GM21423 (cell line): ENCODE measurements at regions not wholly inside any gene's neighbourhood (a gene's known extent, or its start where the extent isn't known, plus 50 kb on each side); places are given as distances from the start of the nearest gene placed in this dataset.
"Not testable (repeated sequence)": the region's sequence is repeated elsewhere in the genome, so short reads cannot be mapped to it uniquely, and the experiment has no call there.

ENCODE experiments used
- ATAC-seq: cut with Tn5 transposase; IDR thresholded peaks from one replicate; pipeline ENCODE4 v1.9.1; 2021; ENCODE audit warnings: mild to moderate bottlenecking, moderate library complexity; ENCODE audit not compliant: unreplicated experiment

GRCh38 chr2:67567886-67568285 lies 170.8 kb downstream of the ETAA1 start:
- no peak for ATAC-seq

- ATAC-seq, result no peak
Measured at GRCh38 chr2:67570611-67571010, 173.5 kb downstream of the ETAA1 start.

DNA sequence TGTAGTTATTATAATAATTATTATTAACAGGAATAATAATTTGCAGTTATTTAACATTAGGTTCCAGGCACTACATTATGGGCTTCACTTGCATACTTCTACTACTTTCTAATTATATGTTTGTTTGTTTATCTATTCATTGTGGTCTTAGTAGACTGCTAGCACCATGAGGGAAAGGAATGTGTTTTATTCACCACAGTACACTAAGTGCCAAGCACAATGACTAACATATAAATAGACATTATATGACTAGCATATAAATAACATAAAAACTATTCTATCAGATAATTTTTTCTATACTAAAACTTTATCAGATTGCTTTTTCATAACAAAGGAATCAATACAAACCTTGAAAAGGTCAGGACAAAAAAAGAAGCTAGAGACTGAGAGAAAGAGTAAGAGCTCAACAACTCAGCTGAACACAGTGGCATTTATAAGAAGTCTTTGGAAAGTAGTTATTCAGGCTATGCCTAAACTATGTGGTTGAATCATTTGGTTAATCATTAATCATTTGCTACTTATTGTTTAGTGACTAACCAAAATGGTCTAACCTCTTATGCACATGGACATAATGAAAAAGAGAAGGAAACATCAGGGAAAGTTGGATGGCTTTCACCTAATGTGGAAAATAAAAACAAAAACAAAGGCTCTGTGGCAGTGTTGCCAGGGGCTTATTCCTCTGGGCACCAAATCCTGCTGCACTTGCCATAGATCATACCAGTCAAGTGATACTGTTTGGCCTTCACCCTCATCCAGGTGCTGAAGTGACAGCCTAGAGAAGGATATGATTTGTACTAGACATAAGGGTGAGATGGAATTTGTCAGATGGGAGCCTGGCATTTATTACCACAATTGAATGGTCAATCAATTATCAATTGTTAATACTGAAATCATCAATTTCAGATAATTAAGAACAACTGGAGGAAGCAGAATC lies 174.9 kb downstream of the ETAA1 start:
- no peak for ATAC-seq

DNA sequence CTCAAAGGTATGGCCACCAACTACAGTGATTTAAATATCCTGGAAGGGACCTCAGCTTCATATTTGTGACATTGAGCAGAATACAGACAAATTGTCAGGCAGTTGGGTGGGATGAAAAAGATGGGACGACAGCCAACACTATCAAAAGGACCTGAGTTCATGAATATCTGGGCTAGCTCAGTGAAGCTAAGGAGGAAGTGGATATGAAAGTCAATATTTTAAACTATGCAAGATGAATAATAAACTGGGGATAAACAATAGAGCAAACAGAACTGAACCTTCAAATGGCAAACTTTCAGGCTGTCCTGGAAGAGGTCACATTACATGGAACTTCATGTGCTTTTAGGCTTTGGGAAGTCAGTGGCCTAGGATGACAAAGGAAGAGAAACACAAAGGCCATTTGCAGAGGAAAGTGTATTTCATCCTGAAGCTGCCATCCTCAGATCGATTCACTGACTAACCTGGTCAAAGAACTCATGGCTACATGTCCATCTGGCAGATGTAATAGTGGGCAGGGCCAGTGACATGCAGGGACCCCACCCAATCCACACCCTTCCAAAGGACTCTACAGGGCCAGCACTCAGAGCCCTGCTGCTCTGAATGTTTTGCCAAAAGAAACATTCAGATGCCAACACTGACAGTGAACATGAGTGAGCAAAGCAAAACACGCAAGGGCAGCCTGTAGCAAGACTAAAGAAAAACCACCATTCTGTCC lies 175.7 kb downstream of the ETAA1 start:
- no peak for ATAC-seq

DNA sequence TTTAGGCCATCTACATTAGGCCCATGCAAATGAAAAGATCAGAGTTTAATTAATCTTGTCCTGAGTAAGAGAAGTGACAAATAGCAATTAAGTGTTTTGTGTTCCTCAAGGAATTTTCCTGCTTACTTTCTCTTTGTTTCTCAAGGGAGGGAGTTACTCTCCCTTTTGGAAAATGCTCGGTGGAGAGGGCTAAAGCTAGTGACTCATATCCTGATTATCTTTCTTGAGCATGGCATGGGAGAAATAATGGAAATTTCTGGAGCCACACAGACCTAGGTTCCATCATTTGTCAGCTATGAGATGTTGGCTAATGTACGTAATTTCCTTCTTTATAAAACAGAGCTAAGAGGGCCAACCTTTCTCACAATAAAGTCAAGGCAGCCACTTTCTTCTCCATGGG lies 177.1 kb downstream of the ETAA1 start:
- no peak for ATAC-seq

GRCh38 chr2:67576226-67576625 lies 179.1 kb downstream of the ETAA1 start:
- ATAC-seq, result no peak

DNA sequence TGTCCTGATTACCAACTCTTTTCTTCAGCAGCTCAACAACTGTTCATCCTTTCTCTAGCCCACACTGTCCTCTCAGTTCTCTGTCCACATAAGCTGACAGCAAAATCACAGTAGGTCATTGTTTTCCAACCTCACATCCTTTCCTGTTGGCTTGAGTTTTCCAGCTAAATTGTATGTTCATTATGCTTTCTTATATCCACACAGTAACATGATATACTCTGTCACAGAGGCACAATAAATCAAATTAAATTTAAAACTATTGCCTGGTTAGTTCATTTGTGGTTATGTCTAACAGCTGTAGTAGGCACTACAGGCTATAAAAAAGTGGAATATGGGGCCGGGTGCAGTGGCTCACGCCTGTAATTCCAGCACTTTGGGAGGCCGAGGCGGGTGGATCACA lies 179.9 kb downstream of the ETAA1 start:
- ATAC-seq, result no peak

DNA sequence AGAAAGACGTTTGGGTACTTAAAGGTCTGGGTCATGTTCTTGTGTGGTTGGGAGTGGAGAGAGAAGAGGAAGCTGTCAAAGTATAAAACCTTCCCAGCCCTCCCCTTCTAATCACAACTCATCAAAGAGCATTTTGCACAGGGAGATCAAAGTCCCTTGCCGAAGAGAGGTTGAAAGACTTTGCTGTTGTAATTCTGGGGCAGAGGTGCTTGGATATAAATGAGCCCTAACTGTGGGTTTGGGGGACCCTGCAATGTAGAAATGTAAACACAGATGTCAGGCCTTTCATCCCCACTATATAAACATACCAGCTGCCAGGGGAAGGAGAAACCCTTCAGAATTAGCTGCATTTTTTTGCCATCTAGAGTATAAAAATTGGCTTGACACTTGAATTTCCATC lies 182.1 kb downstream of the ETAA1 start:
- ATAC-seq, result no peak

DNA sequence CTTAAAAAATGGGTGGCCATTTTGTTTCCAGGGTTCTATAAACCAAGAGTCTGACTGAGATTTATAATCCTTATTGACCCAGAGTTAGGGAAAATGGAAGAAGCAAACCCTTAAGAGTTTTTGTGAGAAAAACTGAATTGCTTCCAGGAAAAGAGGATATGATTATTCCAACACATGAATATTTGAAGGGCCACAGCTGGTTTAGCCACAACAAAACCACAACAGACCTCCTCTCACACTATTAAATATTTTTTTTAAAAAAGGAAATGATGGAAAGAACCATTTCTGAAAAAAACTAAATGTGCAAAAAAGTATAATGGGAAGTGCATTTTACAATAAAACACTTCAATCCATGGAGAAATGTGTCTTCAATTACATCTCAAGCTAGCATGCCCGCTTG lies 182.7 kb downstream of the ETAA1 start:
- ATAC-seq, result no peak

DNA sequence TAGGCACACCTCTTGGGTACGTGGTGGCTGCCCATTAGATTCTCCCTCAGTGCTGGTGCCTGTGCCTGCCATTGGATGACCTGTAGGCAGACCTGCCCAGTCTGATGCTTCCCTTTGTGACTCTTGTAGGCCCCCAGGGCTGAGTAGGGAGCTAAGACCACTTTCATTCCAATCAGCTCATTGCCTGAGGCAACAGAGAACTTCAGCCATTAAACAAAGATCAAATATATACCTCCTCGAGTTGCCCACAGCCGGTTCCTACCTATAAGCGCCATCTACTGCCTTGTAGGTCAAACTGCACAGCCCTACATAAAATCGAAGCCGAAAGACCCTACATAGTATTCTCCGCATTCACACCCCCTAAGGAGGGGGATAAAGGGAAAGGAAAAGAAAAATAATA lies 184.6 kb downstream of the ETAA1 start:
- ATAC-seq, result no peak

- no peak for ATAC-seq
Measured at GRCh38 chr2:67583185-67583584, 186.1 kb downstream of the ETAA1 start.

DNA sequence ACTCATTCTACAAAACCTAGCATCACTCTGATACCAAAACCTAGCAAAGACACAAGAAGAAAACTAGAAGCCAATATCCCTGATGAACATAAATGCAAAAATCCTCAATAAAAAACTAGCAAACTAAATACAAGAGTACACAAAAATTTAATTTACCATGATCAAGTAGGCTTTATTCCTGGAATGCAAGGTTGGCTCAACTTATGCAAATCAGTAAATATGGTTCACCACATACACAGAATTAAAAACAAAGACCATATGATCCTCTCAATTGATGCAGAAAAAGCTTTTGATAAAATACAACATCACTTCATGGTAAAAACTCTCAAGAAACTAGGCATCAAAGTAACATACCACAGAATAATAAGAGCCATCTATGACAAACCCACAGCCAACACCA lies 188.3 kb downstream of the ETAA1 start:
- ATAC-seq, result no peak

- not testable (repeated sequence) for ATAC-seq
Measured at GRCh38 chr2:67589121-67589520, 192.0 kb downstream of the ETAA1 start.

GRCh38 chr2:67594522-67594921 lies 197.4 kb downstream of the ETAA1 start:
- not testable (repeated sequence) for ATAC-seq

- no peak for ATAC-seq
Measured at GRCh38 chr2:67596871-67597270, 199.7 kb downstream of the ETAA1 start.

DNA sequence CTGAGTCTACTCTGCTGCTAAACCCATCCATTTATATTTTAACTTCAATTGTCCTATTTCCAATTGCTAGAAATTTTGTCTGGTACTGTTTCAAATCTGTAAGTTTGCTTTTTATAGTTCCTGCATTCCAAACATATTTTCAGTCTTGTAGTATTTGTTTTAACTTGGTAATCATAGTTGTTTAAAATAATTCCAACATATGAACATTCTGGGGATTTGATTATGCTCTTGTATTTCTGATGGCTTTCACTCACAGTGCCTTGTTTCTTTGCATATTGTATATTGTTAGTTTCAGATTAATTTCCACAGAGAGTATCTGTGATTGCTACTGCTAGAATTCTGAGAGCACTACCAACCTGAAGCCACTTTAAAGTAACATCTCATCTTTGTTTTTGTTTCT lies 202.4 kb downstream of the ETAA1 start:
- no peak for ATAC-seq

- no peak for ATAC-seq
Measured at GRCh38 chr2:67600222-67600871, 203.2 kb downstream of the ETAA1 start.

DNA sequence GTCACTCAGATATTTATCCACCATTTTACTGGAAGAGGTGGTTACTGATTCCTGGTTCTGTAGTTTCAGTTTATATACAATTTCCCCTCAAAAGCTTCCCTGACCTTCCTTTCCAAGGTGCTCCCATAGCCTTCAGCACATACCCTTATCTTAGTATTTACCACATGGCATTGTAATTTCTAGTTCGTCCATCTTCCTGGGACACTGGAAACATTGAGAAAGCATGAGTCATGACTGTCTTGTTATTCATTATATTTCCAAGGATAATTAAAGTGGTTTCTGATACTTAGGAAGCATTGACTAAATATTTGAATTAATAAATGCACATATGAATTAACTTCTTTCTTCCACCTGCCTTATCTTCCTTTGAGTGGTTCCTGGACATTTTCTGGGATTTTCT lies 203.8 kb downstream of the ETAA1 start:
- no peak for ATAC-seq

DNA sequence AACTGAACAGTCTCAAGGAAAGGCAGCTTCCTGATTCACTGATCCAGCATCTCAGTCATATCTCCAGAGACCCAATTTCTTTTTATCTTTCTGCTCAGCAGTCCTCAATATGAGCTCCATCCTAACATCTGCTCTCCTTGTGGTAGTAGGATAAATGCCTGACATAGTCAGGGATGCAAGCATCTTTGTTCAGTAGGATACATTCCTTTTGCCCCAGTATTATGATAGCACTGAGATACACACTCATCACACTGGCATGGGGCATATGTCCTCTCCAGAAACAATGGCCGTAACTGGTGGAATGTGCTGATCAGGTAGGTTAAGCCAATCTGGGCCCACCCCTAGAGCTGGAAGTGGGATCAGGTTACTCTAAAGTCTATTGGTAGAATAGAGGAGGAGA lies 207.2 kb downstream of the ETAA1 start:
- ATAC-seq, result no peak

DNA sequence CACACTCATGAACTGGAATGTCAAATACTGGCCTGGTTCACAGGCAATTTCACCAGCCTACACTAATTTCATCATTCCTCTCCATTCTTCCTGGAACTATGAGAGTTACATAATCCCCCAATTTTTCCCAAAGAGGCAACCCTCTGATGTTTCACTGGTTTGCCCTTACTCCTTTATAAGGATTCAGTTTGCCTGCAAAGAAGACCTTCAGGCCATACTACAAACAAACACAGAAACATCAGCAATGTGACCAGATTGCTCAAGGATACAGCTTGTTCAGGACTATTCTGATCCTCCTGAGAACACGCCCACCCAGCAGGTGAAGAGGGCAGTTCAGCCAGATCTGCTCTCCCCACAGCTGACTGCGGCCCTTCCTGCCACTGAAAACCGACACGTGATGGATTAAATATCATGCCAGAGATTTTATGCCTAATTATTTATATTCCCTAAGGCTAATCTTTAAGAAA lies 215.5 kb downstream of the ETAA1 start:
- no peak for ATAC-seq

- no peak for ATAC-seq
Measured at GRCh38 chr2:67613227-67613626, 216.1 kb downstream of the ETAA1 start.

DNA sequence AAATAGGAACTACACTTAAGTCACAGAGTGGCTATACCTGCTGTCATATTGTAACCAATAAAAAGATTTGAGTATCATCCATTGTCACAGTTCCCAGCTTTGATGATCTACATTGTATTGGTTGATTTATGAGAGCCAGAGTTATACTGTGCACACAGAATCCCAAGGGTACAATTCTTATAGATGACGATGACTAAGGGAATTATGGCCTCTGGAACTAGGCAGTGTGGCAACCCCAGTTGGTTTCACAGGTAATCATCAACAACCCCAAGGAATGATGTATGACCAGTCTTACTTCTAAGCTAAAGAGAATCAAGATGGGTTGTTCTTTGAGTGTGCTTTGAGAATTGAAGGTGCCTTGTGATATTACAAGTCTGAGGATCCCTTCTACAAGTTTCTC lies 217.3 kb downstream of the ETAA1 start:
- ATAC-seq, result no peak
